ENCODE measurements at regions not wholly inside any gene's neighbourhood (a gene's known extent, or its start where the extent isn't known, plus 50 kb on each side); places are given as distances from the start of the nearest gene placed in this dataset.

DNA sequence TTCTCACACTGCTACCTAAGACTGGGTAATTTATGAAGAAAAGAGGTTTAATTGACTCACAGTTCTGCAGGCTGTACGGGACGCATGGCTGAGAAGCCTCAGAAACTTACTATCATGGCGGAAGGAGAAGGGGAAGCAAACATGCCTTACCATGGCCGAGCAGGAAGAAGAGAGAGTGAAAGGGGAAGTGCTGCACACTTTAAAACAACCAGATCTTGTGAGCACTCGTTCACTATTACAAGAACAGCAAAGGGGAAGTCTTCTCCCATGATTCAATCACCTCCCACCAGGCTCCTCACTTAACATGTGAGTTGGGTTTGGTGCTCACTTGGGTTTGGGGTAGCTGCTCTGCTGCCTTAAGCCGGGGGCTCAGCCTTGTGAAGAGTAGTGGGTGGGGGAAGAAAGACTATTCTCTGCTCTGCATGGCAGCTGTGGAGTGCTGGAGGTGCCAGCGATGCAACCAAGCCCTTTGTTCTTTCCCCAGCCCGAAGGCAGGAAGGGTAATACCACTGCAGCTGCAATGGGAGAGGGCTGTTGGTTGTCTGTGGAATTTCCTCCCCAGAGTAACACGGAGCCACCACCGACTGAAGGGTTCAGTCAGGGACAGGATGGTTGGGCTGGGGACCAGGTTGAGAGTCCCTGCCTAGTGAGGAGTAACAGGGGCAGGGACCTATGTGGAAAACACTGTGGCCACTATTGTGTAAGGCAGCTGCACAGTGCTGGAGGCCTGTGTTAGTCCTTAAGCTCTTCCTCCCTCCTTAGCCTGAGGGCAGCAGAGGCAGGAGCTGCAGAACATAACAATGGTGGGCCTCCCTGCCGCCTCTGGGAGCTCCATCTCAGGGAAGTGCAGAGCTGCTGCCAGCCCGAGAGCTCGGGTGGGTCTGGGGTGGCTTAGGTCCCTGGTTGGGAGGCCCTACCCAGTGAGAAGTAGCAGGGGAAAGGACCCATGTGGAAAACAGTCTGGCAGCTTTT, 1262.5 kb downstream of the EFNB2 start:
- DNase-seq = no peak

- DNase-seq = no peak
Observed at GRCh38 chr13:105266615-105267014, 1268.8 kb downstream of the EFNB2 start.

DNA sequence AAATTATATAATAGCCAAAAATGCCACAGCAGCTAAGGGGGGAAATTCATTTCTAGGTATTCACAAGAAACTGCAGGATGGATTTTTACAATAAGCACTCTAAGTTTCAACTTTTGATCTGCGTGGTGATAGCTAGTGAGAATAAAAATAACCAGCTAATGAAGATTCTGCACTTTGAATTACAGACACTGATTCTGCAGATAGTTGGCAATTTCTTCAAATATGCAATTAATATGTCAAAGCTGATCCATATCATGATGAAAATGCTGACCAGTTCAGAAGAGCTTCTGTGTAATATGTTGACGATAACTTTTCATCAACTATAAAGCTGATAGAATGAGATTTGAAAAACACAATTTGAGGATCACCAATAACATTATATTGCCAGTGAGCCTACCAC, 1272.9 kb downstream of the EFNB2 start:
- no peak for DNase-seq

- DNase-seq = no peak
Observed at GRCh38 chr13:105259426-105259825, 1276.0 kb downstream of the EFNB2 start.

DNA sequence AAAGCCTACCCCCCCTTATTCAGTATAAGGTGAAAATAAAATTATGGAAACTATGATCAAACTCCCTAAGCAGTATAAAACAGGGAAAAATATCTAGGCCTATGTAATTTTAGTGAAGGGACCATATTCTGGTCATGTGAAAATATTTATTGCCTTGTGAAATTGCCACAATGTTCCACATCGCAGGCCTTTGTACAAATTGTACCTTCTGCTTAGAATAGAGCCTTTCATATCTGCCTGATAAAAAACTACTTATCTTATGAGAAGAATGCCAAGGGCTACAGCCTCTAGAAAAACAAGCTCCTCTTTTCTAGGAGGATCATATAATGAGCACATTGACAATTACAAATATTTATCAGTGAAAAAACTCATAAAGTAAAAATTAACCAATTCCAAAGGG, 1280.0 kb downstream of the EFNB2 start:
- DNase-seq = no peak

DNA sequence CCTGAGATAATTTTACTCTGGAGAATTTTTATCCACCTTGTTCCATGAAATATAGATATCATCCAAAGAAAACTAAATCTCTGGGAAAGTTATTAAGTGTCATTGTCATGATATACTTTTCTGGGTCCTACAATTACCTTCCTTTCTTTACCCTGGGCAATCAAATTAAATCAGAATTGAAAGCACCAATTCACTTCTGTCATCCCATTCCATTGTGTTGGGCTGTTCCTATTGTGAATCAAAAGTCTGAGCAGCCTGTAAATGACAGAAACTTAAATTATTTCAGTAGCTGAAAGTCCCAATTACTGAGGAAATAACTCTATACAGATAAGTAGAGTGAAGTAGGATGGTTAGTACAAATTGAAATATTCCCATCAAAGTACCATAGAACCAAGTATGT, 1284.2 kb downstream of the EFNB2 start:
- DNase-seq = no peak

DNA sequence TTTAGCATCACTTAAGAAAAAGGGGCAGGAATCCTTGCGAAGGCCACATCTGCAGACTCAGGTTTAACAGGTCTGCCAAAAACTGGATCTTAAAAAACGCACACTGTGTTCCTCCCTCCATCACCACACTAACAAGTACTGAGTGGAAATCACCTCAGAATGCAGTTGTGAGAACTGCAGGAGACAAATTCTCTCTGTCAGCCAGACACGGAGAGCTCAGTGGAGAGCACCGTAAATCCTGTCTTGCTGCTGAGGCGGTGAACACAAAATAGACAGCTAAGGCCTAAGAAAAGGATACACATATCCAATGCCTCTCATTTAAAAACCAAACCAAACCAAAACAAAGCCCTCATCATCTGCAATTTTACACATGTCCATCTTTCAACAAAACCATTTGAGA, 1287.6 kb downstream of the EFNB2 start:
- DNase-seq = no peak

DNA sequence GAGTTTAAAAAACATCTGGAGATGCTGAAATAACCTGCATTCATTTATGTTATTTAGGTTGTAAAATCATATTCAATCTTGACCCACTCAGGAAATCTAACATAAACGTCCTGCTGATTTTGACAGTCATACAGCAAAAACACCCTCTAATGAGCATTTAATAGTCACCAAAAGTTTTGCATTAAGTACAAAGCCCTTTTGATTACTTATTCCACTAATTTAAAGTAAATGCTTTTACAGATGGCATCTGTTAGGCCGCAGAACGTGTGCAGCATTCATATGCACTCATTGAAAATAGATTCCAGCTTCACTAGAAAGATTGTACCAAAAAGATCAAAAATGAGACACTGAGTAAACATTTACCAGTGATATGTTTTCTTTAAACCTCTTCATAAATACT, 1295.1 kb downstream of the EFNB2 start:
- DNase-seq = no peak

DNA sequence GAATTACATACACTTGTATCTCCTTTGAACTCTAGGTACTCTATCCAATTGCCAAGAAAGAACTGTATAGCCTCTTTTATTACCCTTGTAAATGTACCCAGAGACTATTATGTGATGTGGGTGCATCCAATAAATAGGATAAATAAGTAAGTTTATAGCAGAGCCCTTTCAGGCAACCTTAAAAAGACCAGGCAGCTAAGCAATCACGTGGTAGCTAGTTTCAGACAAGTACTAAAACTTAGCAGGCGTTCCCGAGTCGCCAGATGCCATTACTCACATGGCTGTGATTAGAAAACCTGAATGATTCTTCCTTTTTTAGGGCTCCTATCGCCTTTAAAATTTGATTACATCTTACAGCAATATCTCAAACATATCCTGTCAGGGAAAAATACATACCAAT, 1303.0 kb downstream of the EFNB2 start:
- peak; percentile 17 for DNase-seq

- DNase-seq = no peak
Observed at GRCh38 chr13:105232006-105232405, 1303.5 kb downstream of the EFNB2 start.

DNA sequence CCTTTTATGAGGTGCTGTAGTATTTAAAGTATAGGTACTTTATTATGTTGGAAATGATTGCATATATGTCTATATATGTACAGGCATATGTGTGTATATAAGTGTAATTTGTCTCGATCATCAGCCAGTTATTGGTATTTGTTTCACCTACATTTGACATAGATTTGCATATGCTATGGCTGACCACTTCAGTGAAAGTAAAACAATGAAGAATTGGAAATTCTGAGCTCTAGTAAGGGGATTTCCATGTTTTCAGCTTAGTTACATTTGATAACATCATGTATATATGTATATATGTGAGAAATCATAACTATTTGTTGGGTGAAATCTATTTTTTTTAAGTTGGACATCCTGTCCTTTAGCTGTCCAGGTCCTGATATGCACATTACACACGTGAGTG, 1303.9 kb downstream of the EFNB2 start:
- DNase-seq = no peak

GRCh38 chr13:105220881-105221280, 1314.6 kb downstream of the EFNB2 start:
- DNase-seq = no peak

DNA sequence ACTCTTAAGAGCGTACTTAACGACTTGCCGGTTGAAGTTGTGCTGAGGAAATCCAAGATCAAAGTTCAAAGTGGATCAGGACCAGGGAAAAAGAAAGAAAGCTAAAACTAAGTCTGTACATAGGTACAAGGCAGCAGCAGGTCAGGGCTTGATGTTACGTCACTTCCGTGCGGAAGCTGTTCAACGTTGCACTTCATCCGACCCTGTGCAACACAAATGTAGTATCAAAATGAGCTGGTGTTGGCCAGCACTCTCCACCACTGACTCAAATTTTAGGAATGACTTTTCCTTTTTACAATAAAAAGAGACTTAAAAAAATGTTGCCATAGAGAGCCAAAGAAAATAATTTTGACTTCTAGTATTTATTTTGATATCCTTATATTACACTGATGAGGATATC, 1315.4 kb downstream of the EFNB2 start:
- DNase-seq = peak; percentile 45

- peak; percentile 71 for DNase-seq
Observed at GRCh38 chr13:105219651-105220050, 1315.8 kb downstream of the EFNB2 start.

GRCh38 chr13:105213512-105213911, 1322.0 kb downstream of the EFNB2 start:
- no peak for DNase-seq

DNA sequence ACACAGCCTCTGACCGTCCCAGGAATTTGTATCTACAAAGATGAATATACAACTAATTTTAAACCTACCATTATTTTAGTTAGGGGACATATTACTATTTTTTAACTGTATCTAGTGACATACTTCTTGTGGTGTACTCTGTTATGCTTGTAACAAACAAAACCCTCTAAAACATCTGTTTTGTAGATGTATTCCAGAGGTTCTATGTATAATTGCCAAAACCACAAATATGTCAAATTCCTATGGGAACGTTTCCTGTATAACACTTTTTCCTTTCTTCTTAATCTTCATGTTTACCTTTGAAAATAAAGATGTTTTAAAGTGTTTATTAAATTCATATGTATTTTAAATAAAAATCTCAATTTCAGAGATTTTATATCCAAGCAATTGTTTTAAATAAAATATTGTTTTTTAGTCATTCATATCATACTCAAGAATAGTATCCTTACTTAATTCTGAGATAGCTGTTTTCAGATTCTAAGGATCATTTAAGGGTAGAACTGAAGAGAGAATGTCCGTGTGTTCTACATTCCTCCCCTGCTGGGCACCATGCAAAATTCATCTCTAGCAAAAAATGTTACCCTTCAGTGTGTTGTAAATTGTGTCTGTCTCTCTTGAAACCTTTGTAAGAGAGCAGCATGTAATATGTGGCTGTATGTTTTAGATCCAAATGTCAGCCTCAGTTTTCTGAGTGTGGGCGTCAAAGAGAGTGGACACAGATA, 1327.7 kb downstream of the EFNB2 start:
- DNase-seq = peak; percentile 28

DNA sequence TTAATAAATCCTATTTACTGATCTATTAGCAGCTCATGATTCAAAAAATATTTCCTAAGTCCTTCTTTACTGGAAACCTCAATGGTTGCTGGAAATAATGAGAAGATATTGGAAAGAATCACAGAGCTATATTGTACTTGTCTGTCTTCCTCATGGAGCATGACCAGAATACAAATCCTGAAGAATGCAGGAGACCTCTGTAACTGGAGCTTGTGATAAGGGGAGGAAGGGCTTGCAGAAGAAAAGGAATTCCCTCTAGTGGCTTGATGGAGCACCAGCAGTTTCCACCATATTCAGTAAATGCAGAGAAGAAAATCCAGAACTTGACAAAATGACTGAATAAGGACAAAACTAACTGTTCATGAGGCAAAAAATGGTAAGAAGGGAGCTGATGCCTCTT, 1333.1 kb downstream of the EFNB2 start:
- peak; percentile 46 for DNase-seq

DNA sequence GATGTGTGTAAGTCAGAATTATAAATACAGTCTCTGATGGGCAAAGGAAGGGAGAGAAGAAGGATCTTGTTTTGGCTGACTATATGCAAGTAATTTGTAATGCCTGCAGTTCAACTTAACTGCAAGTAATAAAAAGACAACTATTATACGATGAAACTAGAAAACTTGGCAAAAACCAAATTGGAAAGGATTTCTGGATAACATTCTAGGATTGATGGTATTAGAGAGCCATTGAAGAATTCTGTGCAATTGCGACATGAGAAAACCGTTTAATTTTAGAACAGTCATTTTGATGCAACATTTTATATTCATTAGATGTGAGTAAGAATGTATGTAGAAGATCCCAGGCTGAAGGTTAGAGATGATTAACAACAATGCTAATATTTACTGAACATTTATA, 1334.1 kb downstream of the EFNB2 start:
- DNase-seq = no peak

- no peak for DNase-seq
Observed at GRCh38 chr13:105200181-105200580, 1335.3 kb downstream of the EFNB2 start.

- DNase-seq = peak; percentile 71
Observed at GRCh38 chr13:105196052-105196451, 1339.4 kb downstream of the EFNB2 start.

- no peak for DNase-seq
Observed at GRCh38 chr13:105193026-105193425, 1342.4 kb downstream of the EFNB2 start.

DNA sequence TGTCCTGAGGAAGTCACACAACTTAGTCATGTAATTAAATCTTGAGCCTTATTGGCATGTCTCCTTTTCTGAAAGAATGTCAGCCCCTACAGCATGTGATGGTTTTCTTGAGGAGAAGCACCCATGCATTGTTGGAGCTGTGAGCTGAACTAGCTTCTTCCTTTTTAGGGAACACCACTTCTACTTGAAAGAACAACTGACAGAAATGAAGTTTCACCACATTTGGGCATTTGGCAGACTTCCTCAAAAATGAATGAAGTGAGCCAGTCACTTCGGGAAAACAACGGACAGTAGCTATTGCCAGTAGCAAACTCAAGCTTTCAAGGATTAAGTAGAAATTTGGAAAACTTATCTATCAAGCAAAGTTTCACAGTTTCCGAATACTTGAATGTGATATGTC, 1351.3 kb downstream of the EFNB2 start:
- no peak for DNase-seq

DNA sequence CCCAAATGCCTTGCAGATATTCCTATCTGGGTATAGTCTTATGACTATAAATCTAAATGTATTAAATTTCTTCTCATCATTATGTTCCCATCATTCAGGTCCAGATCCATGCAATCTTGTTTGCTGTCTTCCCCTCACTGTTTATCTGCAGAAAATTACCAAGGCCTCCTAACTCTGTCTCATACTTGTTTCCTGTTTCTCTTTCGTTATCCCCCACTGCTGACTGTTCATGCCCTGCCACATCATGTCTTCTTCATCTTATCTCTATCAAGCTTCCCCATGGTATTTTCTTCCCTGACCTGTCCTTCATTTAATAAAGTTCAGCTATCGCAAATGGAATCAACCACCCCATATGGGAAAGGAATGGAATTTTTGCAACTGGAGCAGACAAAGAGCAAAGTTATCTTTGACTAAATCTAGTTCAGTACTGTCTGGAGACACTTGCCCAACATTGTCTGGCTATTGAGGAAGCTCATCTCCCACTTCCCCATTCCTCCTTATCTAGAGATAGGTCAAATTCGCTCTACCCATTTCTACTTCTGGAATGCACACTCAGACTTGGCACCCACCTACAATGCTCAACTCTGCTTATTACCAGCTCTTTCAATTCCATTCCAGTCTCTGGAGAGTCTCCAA, 1358.1 kb downstream of the EFNB2 start:
- DNase-seq = no peak

- DNase-seq = no peak
Observed at GRCh38 chr13:105170438-105170837, 1365.0 kb downstream of the EFNB2 start.

All from fibroblast of skin of right quadriceps (primary cell).